Astrocyte (in vitro differentiated cells and primary cell): ENCODE measurements at regions not wholly inside any gene's neighbourhood (a gene's known extent, or its start where the extent isn't known, plus 50 kb on each side); places are given as distances from the start of the nearest gene placed in this dataset.

Experiments used
- DNase-seq: peaks from one replicate; pipeline ENCODE4 v3.0.0-alpha.2; 2010; ENCODE audit warnings: low read depth
- FAIRE-seq: peaks from 2 replicates; lab custom pipeline; 2011; peaks lifted over from hg19 to GRCh38; lab: Jason Lieb, UNC
- H2AFZ ChIP-seq: 2 replicates; pipeline ENCODE4 v1.6.0; 2012; ENCODE audit warnings: low read depth, low read length, inconsistent platforms
- H3K27ac ChIP-seq: 2 replicates; pipeline ENCODE4 v1.5.1; 2011; ENCODE audit warnings: low read depth, low read length, inconsistent platforms
- H3K27me3 ChIP-seq: 2 replicates; pipeline ENCODE4 v1.6.0; 2011; ENCODE audit warnings: low read length, inconsistent platforms; ENCODE audit not compliant: insufficient read depth
- H3K36me3 ChIP-seq: 2 replicates; pipeline ENCODE4 v1.5.1; 2011; ENCODE audit warnings: low read length, inconsistent platforms; ENCODE audit not compliant: insufficient read depth
- H3K4me1 ChIP-seq: 2 replicates; pipeline ENCODE4 v1.5.1; 2011; ENCODE audit warnings: low read length, inconsistent platforms; ENCODE audit not compliant: insufficient read depth
- H3K4me2 ChIP-seq: 2 replicates; pipeline ENCODE4 v1.6.0; 2012; ENCODE audit warnings: low read length, inconsistent platforms
- H3K4me3 ChIP-seq: 2 replicates; pipeline ENCODE4 v1.5.1; 2011; ENCODE audit warnings: low read depth, mild to moderate bottlenecking, low read length, inconsistent platforms; ENCODE audit not compliant: insufficient read depth
- H3K79me2 ChIP-seq: 2 replicates; pipeline ENCODE4 v1.6.0; 2012; ENCODE audit warnings: mild to moderate bottlenecking, low read length, inconsistent platforms; ENCODE audit not compliant: insufficient read depth
- H3K9ac ChIP-seq: 2 replicates; pipeline ENCODE4 v1.6.0; 2012; ENCODE audit warnings: mild to moderate bottlenecking, low read length, inconsistent platforms
- H3K9me3 ChIP-seq: 2 replicates; pipeline ENCODE4 v1.5.1; 2012; ENCODE audit warnings: low read depth, mild to moderate bottlenecking, low read length, inconsistent platforms; ENCODE audit not compliant: insufficient read depth
- H4K20me1 ChIP-seq: 2 replicates; pipeline ENCODE4 v1.6.0; 2012; ENCODE audit warnings: low read length, inconsistent platforms; ENCODE audit not compliant: insufficient read depth
- H3K27ac Mint-ChIP-seq: one replicate; pipeline ENCODE4 v1.8.0; 2021; ENCODE audit warnings: mild to moderate bottlenecking, mixed read lengths; ENCODE audit not compliant: unreplicated experiment
- H3K27me3 Mint-ChIP-seq: one replicate; pipeline ENCODE4 v1.8.0; 2021; ENCODE audit warnings: low read depth, mixed read lengths; ENCODE audit not compliant: unreplicated experiment
- H3K36me3 Mint-ChIP-seq: one replicate; pipeline ENCODE4 v1.8.0; 2021; ENCODE audit warnings: low read depth, mixed read lengths; ENCODE audit not compliant: unreplicated experiment
- H3K4me1 Mint-ChIP-seq: one replicate; pipeline ENCODE4 v1.8.0; 2021; ENCODE audit warnings: low read depth, mixed read lengths; ENCODE audit not compliant: unreplicated experiment
- H3K4me3 Mint-ChIP-seq: one replicate; pipeline ENCODE4 v1.8.0; 2021; ENCODE audit warnings: mild to moderate bottlenecking, moderate library complexity, mixed read lengths; ENCODE audit not compliant: unreplicated experiment
- H3K9me3 Mint-ChIP-seq: one replicate; pipeline ENCODE4 v1.8.0; 2021; ENCODE audit warnings: mild to moderate bottlenecking, mixed read lengths; ENCODE audit not compliant: unreplicated experiment
- EZH2 ChIP-seq: IDR thresholded peaks from 2 replicates; pipeline ENCODE4 v1.6.1; 2012; ENCODE audit warnings: mild to moderate bottlenecking, low read length, inconsistent platforms; ENCODE audit not compliant: insufficient read depth
- TF ChIP-seq, protein P1 (sequence below): IDR thresholded peaks from 2 replicates; pipeline ENCODE4 v1.5.1; 2011; ENCODE audit warnings: low read depth, mild to moderate bottlenecking, inconsistent platforms, low read length, moderate library complexity; ENCODE audit not compliant: insufficient read depth

DNA sequence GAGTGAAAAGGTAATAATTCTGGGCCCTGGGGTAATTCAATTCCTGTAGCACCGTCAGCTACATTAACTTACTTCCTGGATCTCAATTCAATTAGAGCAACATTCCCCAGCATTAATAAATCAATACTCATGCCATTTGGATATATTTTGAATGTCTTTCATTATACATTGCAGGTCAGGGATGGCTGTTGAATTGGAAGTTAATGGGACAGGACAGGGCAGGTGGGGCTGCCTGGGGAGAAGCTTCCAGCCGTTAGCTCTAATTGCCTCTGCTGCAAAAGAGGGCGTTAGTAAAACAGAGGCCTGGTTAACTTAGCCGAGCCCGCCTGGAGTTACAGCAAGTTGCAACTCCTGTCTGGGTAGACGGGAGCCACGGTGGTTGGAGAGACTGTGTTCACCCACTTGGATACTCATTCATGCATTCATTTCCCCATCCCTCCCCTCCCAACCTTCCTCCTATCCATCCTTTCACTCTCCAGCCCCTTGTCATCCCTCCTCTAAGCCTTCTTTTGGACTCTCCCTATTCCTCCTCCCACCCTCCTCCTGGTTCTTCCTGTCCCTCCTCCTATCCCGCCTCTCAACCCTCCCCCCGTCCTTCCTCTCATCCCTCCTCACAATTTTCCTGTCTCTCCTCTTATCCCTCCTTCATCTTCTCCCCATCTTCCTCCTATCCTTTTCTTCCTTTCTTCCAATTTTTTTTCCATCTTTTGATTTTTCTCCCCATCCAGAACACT is 137.6 kb upstream of the RUNX3 start:
- Histone ChIP-seq H3K79me2 (no peaks in the 10 kb centered on the region), H3K27me3 (peaks cover 45% of the 10 kb centered on the region), H4K20me1 (peaks cover 8% of the 10 kb centered on the region), H3K36me3 (no peaks in the 10 kb centered on the region), H3K9ac (no peak overlapping the region), H3K4me2 (no peak overlapping the region), H3K4me3 (no peak overlapping the region), H3K9me3 (no peaks in the 10 kb centered on the region), H3K27ac (no peak overlapping the region), H2AFZ (no peak overlapping the region), H3K4me1 (peaks cover 6% of the 10 kb centered on the region)
- Mint-ChIP-seq H3K27me3 (peaks cover 63% of the 10 kb centered on the region), H3K4me3 (no peak overlapping the region), H3K27ac (no peak overlapping the region), H3K36me3 (no peaks in the 10 kb centered on the region), H3K4me1 (peaks cover 7% of the 10 kb centered on the region), H3K9me3 (peaks cover 4% of the 10 kb centered on the region)
- FAIRE-seq (no peak), DNase-seq (no peak)
- TF ChIP-seq, protein P1, sequence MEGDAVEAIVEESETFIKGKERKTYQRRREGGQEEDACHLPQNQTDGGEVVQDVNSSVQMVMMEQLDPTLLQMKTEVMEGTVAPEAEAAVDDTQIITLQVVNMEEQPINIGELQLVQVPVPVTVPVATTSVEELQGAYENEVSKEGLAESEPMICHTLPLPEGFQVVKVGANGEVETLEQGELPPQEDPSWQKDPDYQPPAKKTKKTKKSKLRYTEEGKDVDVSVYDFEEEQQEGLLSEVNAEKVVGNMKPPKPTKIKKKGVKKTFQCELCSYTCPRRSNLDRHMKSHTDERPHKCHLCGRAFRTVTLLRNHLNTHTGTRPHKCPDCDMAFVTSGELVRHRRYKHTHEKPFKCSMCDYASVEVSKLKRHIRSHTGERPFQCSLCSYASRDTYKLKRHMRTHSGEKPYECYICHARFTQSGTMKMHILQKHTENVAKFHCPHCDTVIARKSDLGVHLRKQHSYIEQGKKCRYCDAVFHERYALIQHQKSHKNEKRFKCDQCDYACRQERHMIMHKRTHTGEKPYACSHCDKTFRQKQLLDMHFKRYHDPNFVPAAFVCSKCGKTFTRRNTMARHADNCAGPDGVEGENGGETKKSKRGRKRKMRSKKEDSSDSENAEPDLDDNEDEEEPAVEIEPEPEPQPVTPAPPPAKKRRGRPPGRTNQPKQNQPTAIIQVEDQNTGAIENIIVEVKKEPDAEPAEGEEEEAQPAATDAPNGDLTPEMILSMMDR: no peak
- TF ChIP-seq EZH2: no peak

GRCh38 chr1:25066731-25067517 is 136.8 kb upstream of the RUNX3 start:
- Mint-ChIP-seq H3K27ac (no peak overlapping the region), H3K4me3 (no peak overlapping the region), H3K27me3 (peaks cover 65% of the 10 kb centered on the region), H3K9me3 (peaks cover 1% of the 10 kb centered on the region), H3K4me1 (peaks cover 7% of the 10 kb centered on the region), H3K36me3 (no peaks in the 10 kb centered on the region)
- Histone ChIP-seq H3K79me2 (no peaks in the 10 kb centered on the region), H3K27ac (no peak overlapping the region), H3K9me3 (no peaks in the 10 kb centered on the region), H3K4me3 (no peak overlapping the region), H3K9ac (no peak overlapping the region), H4K20me1 (peaks cover 8% of the 10 kb centered on the region), H3K4me1 (peaks cover 6% of the 10 kb centered on the region), H2AFZ (no peak overlapping the region), H3K4me2 (no peak overlapping the region), H3K27me3 (peaks cover 53% of the 10 kb centered on the region), H3K36me3 (no peaks in the 10 kb centered on the region)
- no peak for TF ChIP-seq EZH2
- TF ChIP-seq, protein P1: no peak
- no peak for FAIRE-seq
- no peak for DNase-seq

GRCh38 chr1:25066256-25066655 is 136.2 kb upstream of the RUNX3 start:
- Histone ChIP-seq H3K27ac (no peak overlapping the region), H4K20me1 (peaks cover 8% of the 10 kb centered on the region), H3K9me3 (no peaks in the 10 kb centered on the region), H3K4me3 (no peak overlapping the region), H3K4me2 (peak overlapping the region; percentile 5), H3K36me3 (no peaks in the 10 kb centered on the region), H3K9ac (no peak overlapping the region), H3K79me2 (no peaks in the 10 kb centered on the region), H3K4me1 (peaks cover 6% of the 10 kb centered on the region), H2AFZ (no peak overlapping the region), H3K27me3 (peaks cover 58% of the 10 kb centered on the region)
- DNase-seq: peak; percentile 65
- H3K9me3 Mint-ChIP-seq: no peaks in the 10 kb centered on the region
- no peak overlapping the region for H3K4me3 Mint-ChIP-seq
- H3K27ac Mint-ChIP-seq: no peak overlapping the region
- peaks cover 7% of the 10 kb centered on the region for H3K4me1 Mint-ChIP-seq
- TF ChIP-seq, protein P1: no peak
- TF ChIP-seq EZH2: no peak
- H3K36me3 Mint-ChIP-seq: no peaks in the 10 kb centered on the region
- peaks cover 64% of the 10 kb centered on the region for H3K27me3 Mint-ChIP-seq
- FAIRE-seq: no peak
